ENCODE measurements at regions not wholly inside any gene's neighbourhood (a gene's known extent, or its start where the extent isn't known, plus 50 kb on each side); places are given as distances from the start of the nearest gene placed in this dataset.

GRCh38 chr15:96200357-96200967 lies 130.0 kb upstream of the NR2F2 start:
- no peak overlapping the region for H2BK12ac ChIP-seq (ENCODE audit: low read depth, low read length)

More at GRCh38 chr15:96200357-96200967, 130.0 kb upstream of the NR2F2 start:
- H3K18ac ChIP-seq (ENCODE audit: extremely low read depth, low read length): no peak overlapping the region
- no peaks in the 10 kb centered on the region for H3K79me2 ChIP-seq (ENCODE audit: control insufficient read depth in 1 of 2, insufficient read depth in 2 of 2, low read length in 2 of 2)
- no peak overlapping the region for H3K4ac ChIP-seq (replicated peaks; ENCODE audit: insufficient read length, low read depth, low read length)
- H4K5ac ChIP-seq (ENCODE audit: insufficient read length, low read depth, low read length): no peak overlapping the region
- no peaks in the 10 kb centered on the region for H3K4me1 ChIP-seq (replicated peaks in 1 of 4; ENCODE audit: control insufficient read depth in 3 of 4, insufficient read depth in 4 of 4, low read length in 3 of 4)
- H2AFZ ChIP-seq (ENCODE audit: low read length): no peak overlapping the region
- H3K9me3 ChIP-seq (ENCODE audit: insufficient read depth in 2 of 2, low read depth in 1 of 2, low read length in 1 of 2): no peaks in the 10 kb centered on the region
- POLR2A ChIA-PET (ENCODE audit: partially characterized antibody): no interaction called here
- no peaks in the 10 kb centered on the region for H3K79me1 ChIP-seq (ENCODE audit: low read depth, low read length)
- no peak overlapping the region for H3K27ac ChIP-seq (ENCODE audit: low read depth, low read length)
- no peak overlapping the region for H3K14ac ChIP-seq (ENCODE audit: insufficient read length)
- H4K8ac ChIP-seq (ENCODE audit: extremely low read depth, insufficient read depth, low read length): no peak overlapping the region
- H3K56ac ChIP-seq (replicated peaks; ENCODE audit: insufficient read length, low read depth, low read length): no peak overlapping the region
- no peak overlapping the region for H2BK15ac ChIP-seq (ENCODE audit: low read length)
- H2BK5ac ChIP-seq (ENCODE audit: low read depth, low read length): no peak overlapping the region
- 94% methylated on average over 9 of the region's 9 CpGs; no CpG with 5 or more reads in 1 of the 2 experiments for WGBS, 2 experiments (ENCODE audit: extremely low coverage in 1 of 2, insufficient coverage in 1 of 2, insufficient read length in 1 of 2, insufficient replicate concordance in 2 of 2, low coverage in 1 of 2, low lambda C conversion rate in 2 of 2, missing lambda C conversion rate in 1 of 2)
- H3K23me2 ChIP-seq (ENCODE audit: low read depth, low read length): no peaks in the 10 kb centered on the region; the same call in 1 of the 2 replicates
- no peak overlapping the region for H2AK5ac ChIP-seq (ENCODE audit: low read depth, low read length)
- H2BK20ac ChIP-seq (ENCODE audit: low read length): no peak overlapping the region
- H4K20me1 ChIP-seq (replicated peaks in 1 of 2; ENCODE audit: control insufficient read depth in 1 of 2, insufficient read depth in 2 of 2, low read length in 2 of 2): no peaks in the 10 kb centered on the region
- H4K91ac ChIP-seq (replicated peaks; ENCODE audit: insufficient read length, low read length): no peak overlapping the region
- H3K27me3 ChIP-seq (replicated peaks in 1 of 4; ENCODE audit: control insufficient read depth in 3 of 4, extremely low read depth in 1 of 4, insufficient read depth in 3 of 4, low read length in 3 of 4): no peaks in the 10 kb centered on the region
- CTCF ChIA-PET (ENCODE audit: partially characterized antibody): interaction anchor here (2.5 kb wide), 1 partner anchor 127 kb away, joined by 6 read pairs; no protein-coding TSS in a partner anchor
- H3K36me3 ChIP-seq (ENCODE audit: control insufficient read depth in 2 of 4, insufficient read depth in 4 of 4, low read length in 3 of 4): no peaks in the 10 kb centered on the region
- FAIRE-seq: no peak
- H3K4me2 ChIP-seq (ENCODE audit: insufficient read depth in 1 of 2, low read depth in 2 of 2, low read length in 2 of 2): no peak overlapping the region
- DNase-seq (ENCODE audit: low read depth in 1 of 2, low spot score in 2 of 2): no peak
- TF ChIP-seq RFX5 (IDR thresholded peaks at IDR 0.05; ENCODE audit: borderline replicate concordance, low read depth, low read length) (no peak), USF2 (IDR thresholded peaks at IDR 0.05; ENCODE audit: low read length) (no peak), NANOG (IDR thresholded peaks at IDR 0.05; ENCODE audit: insufficient read depth, low read depth, low read length, poor library complexity, severe bottlenecking) (no peak), ASH2L (IDR thresholded peaks at IDR 0.05; ENCODE audit: low read length) (no peak), EGR1 (IDR thresholded peaks at IDR 0.05; ENCODE audit: borderline replicate concordance, low read depth, low read length) (no peak), HDAC2 (IDR thresholded peaks at IDR 0.05; ENCODE audit: borderline replicate concordance in 1 of 2, low read depth in 2 of 2, low read length in 2 of 2) (no peak), YY1 (IDR thresholded peaks at IDR 0.05; ENCODE audit: low read depth, low read length) (no peak), JUN (IDR thresholded peaks at IDR 0.05; ENCODE audit: low read depth, low read length) (no peak), SAP30 (IDR thresholded peaks at IDR 0.05; ENCODE audit: insufficient read depth, insufficient replicate concordance, low read length) (no peak), TCF12 (IDR thresholded peaks at IDR 0.05; ENCODE audit: low read depth, low read length) (no peak), PHF8 (conservative IDR thresholded peaks at IDR 0.05; ENCODE audit: low read depth, low read length) (no peak)
- no peak overlapping the region for H3K4me3 ChIP-seq (ENCODE audit: extremely low read depth in 1 of 4, insufficient read depth in 2 of 4, low read depth in 3 of 4, low read length in 4 of 4)
- H3K9ac ChIP-seq (replicated peaks in 1 of 4; ENCODE audit: extremely low read depth in 1 of 4, low read depth in 3 of 4, low read length in 3 of 4): no peak overlapping the region
- no peak overlapping the region for H3K23ac ChIP-seq (ENCODE audit: insufficient read length)
- H2BK120ac ChIP-seq (replicated peaks; ENCODE audit: low read depth, low read length): no peak overlapping the region

Data from H1 (cell line).